RWPE1 (cell line): ENCODE measurements at regions not wholly inside any gene's neighbourhood (a gene's known extent, or its start where the extent isn't known, plus 50 kb on each side); places are given as distances from the start of the nearest gene placed in this dataset.

Experiments
- CTCF ChIA-PET: fragments of 350-600 bp; sonication (Branson Sonifier 250); formaldehyde crosslinking; extraction: SDS; loops from one replicate; lab custom pipeline; 2021; lab: Yijun Ruan, JAX
- POLR2A ChIA-PET: fragments of 400-600 bp; formaldehyde crosslinking; extraction: SDS; loops from one replicate; lab custom pipeline; 2020; ENCODE audit warnings: antibody characterized with exemption; ENCODE audit not compliant: low non-redundant PET; lab: Yijun Ruan, JAX
- DNase-seq: peaks from one replicate; pipeline ENCODE4 v3.0.0; 2012; ENCODE audit warnings: low spot score
- H3K27ac ChIP-seq: fragments of 450-650 bp; 2 replicates; pipeline ENCODE4 v1.5.1; 2017
- CTCF ChIP-seq: fragments of 450-650 bp; conservative IDR thresholded peaks from 2 replicates; pipeline ENCODE4 v1.5.1; 2017; ENCODE audit warnings: low read depth, mild to moderate bottlenecking

GRCh38 chr1:168949672-168950071 lies 156.8 kb upstream of the ATP1B1 start:
- DNase-seq: no peak
- no peak overlapping the region for H3K27ac ChIP-seq
- TF ChIP-seq CTCF: no peak
- POLR2A ChIA-PET: no interaction called here
- CTCF ChIA-PET: no interaction called here

GRCh38 chr1:168957818-168958217 lies 148.7 kb upstream of the ATP1B1 start:
- H3K27ac ChIP-seq: no peak overlapping the region
- TF ChIP-seq CTCF: no peak
- ChIA-PET POLR2A (no interaction called here), CTCF (interaction anchor here (0.7 to 0.9 kb wide), 2 partner anchors 23 to 390 kb away, joined by 3 read pairs; no protein-coding TSS in a partner anchor)
- DNase-seq: no peak

GRCh38 chr1:168958562-168959289 lies 147.8 kb upstream of the ATP1B1 start:
- no peak for TF ChIP-seq CTCF
- no peak overlapping the region for H3K27ac ChIP-seq
- ChIA-PET POLR2A (no interaction called here), CTCF (interaction anchor here (0.7 kb wide), 1 partner anchor 120 kb away, joined by 4 read pairs; no protein-coding TSS in a partner anchor)
- no peak for DNase-seq

DNA sequence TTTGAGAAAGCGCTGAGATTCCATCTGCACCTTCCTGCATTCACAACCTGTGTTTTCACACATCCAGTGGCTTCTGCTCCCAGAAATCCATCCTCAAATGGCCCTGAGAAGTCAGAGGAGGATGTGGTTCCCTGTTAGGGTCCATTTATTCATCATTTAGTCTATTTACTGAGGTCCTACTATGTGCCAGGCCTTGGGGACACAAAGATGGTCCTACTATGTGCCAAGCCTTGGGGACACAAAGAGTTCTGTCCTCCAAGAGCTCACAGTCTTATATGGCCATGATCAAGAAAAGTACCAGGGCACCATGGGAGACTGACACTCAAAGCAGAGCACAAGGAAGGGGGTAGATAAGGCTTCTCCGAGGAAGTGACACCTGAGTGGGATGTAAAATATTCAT lies 147.1 kb upstream of the ATP1B1 start:
- CTCF ChIA-PET: interaction anchor here (0.7 kb wide), 1 partner anchor 121 kb away, joined by 4 read pairs; no protein-coding TSS in a partner anchor
- no peak for DNase-seq
- TF ChIP-seq CTCF: no peak
- no peak overlapping the region for H3K27ac ChIP-seq
- POLR2A ChIA-PET: no interaction called here

GRCh38 chr1:168960114-168960513 lies 146.4 kb upstream of the ATP1B1 start:
- H3K27ac ChIP-seq: no peak overlapping the region
- POLR2A ChIA-PET: no interaction called here
- no peak for TF ChIP-seq CTCF
- DNase-seq: no peak
- CTCF ChIA-PET: no interaction called here

DNA sequence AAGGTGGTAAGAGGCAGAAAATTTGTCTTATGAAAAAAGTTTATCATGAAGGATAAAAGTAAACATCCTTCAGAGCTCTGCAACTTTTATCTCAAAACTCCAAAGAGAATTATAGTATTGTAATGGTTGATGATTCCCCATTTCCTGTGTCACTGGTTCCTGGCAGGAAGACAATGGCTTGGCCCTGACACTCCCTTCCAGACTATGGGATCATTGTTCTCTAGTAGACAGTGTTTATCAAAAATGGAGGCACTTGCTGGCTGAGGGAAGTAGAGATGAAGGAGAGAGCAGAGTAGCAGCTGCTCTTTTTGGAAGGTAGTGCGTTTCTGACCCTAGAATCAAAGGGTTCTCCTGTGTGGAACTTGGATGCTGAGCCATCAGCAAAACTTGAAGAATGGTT lies 145.9 kb upstream of the ATP1B1 start:
- no peak overlapping the region for H3K27ac ChIP-seq
- POLR2A ChIA-PET: no interaction called here
- CTCF ChIA-PET: no interaction called here
- no peak for TF ChIP-seq CTCF
- DNase-seq: no peak
